T47D (cell line): ENCODE measurements at regions not wholly inside any gene's neighbourhood (a gene's known extent, or its start where the extent isn't known, plus 50 kb on each side); places are given as distances from the start of the nearest gene placed in this dataset.
A peak's percentile ranks its signal among the peaks of the same experiment; 100 is the strongest.

Experiments
- DNase-seq, 2 experiments: peaks; one replicate each; pipeline versions ENCODE4 v3.0.0 to v3.0.0-alpha.2; 2011 to 2012; ENCODE audit warnings: low read depth in 1 of 2, low spot score in 1 of 2
- JUND ChIP-seq: IDR thresholded peaks from 2 replicates; pipeline ENCODE4 v1.6.1; 2012; ENCODE audit warnings: low read depth
- in situ Hi-C: cut with HindIII; loops from 2 replicates; pipeline ENCODE4 v1.10.0; 2016; ENCODE audit warnings: low sequenced_read_pairs, low pct_unique_long_range_greater_than_20kb

DNA sequence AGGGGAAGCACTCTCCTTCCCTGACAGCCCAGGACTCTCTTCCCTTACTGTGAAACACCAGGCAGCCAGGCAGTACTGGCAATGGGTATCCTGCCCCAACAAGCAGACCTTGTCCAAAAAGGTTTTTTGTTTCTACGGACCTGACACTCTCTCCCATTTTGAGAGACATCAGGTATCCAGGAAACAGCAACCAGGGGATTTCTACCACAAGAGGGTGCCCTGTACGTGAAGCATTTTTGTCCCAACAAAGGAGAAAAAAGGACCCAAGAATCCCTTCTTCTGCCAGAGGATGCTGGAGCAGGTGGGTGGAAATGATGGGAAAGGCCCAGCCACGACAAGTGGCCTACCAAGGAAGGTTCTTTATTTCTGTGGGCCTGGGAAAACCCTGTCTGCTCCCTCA lies 65.7 kb upstream of the FGF13 start:
- no peak for TF ChIP-seq JUND
- no peak for DNase-seq
- in situ Hi-C loops = no loop called here

DNA sequence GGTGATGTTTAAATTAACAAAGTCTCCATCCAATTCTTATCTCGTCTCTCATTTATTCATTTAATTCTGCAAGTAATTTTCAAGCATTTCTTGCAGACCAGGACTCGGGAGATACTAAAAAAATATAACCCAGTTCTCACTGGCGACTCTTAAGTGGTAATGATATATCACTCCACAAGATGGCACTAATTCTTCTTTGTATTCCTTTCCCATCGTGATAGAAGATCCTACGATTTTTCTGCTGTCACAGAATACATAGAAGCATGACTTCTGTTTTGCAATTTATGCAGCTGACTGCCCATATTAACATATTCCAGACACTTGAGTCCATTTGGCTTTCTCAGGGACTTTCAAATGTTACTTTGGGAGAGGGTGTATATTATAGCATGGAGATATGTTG lies 64.0 kb upstream of the FGF13 start:
- in situ Hi-C loops = no loop called here
- TF ChIP-seq JUND = no peak
- peak in 1 of 2 experiments; percentile 30 for DNase-seq

DNA sequence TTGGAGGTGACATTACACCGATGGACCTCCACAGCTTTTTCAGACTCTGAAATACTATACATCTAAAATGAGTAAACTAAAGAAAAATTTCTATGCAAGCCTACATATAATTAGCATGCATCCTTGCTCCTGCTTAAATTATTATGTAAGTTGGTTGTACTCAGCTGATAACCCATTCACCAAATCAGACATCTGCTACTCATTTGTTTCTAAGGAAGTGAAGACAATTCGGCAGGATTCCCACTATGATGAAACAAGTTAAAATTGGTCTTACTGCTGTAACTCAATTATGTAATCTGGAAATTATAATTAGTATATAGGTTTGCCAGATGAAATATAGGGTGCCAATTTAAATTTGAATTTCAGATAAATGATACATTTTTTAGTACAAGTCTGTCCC lies 59.5 kb upstream of the FGF13 start:
- in situ Hi-C loops = no loop called here
- TF ChIP-seq JUND = no peak
- DNase-seq = no peak

DNA sequence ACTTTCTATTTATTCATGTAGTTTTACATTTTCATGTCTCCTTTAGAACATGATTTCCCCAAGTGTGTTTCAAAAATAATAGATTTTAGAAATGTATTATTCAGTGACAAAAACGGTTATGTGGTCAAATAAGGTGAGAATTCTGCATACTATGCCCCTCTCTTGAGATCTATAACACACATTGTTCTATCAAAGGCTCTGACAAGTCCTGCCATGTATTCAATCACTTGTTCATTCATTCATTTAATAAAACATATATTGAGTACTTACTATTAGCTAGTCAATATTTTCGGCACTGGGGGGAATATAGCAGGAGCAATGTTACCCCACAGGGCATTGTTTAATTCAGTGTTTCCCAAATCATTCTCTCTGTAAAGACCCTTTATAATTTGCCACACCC lies 58.4 kb upstream of the FGF13 start:
- in situ Hi-C loops = no loop called here
- DNase-seq = no peak
- TF ChIP-seq JUND = no peak

DNA sequence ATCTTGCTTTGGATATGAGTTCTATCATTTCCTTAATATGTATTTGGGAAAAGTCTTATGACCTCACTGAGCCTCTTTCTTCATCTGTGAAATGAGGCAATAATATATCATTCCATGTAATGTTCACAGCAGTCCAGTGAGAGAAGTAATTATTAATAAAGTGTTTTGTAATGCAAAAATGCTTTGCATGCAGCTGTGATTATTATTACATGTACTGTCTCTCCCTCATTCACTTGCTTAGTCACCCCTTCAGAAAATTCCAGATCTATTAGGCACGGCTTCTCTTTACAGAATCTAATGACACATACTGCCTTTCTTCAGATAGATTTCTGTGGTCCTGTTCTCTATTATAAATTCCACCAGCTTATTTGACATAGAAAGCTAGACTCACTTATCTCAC lies 53.5 kb upstream of the FGF13 start:
- no peak for DNase-seq
- TF ChIP-seq JUND = no peak
- in situ Hi-C loops = no loop called here

DNA sequence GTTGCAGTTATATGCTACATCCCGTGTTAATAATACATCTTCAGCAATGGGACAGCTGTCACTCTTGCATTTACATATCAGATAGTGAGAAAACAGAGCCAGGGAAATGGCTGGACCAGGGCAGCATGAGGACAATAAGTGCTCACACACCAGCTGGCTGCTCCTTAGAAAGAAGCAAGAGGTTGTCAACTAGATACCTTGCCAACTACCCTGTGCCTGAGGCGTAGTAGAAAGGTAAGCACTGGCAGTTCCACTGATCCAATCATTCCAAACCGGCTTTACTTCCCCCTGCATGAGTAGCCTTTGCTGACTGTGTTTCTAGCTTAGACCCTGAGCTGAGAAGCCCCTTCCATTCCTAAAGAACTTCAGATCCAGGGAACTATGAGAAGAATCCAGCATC lies 52.2 kb upstream of the FGF13 start:
- in situ Hi-C loops = no loop called here
- TF ChIP-seq JUND = no peak
- DNase-seq = peak; percentile 1 to 78

DNA sequence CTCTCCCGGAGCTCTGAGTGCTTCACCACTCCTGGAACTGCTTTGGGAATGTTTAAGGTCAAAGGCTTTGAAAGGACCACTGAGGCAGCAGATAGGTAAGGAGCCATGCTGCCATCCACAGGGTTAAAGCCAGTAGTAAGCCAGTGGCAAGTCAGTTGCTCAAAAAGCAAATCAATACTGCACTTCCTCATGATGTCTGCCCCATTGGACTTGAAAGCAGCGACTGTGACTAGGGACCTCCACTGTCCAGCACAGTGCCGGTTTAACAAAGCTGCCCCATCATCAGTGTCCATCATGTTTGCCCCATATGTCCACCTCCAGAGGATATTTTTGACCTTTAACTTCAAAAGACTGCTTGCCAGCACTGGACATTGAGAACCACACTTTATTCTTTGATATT lies 49.9 kb upstream of the FGF13 start:
- no peak for DNase-seq
- no peak for TF ChIP-seq JUND
- in situ Hi-C loops = no loop called here
